ENCODE measurements at regions not wholly inside any gene's neighbourhood (a gene's known extent, or its start where the extent isn't known, plus 50 kb on each side); places are given as distances from the start of the nearest gene placed in this dataset.

- Histone ChIP-seq H3K36me3 (replicated peaks in 1 of 2; ENCODE audit: control insufficient read depth in 1 of 2, insufficient read depth in 2 of 2, low read length in 2 of 2) (no peaks in the 10 kb centered on the region), H3K4me2 (replicated peaks; ENCODE audit: extremely low read depth, low read length, poor library complexity, severe bottlenecking) (no peak overlapping the region), H3K9ac (ENCODE audit: insufficient read depth, low read length, poor library complexity, severe bottlenecking) (no peak overlapping the region), H3K27me3 (ENCODE audit: control insufficient read depth in 2 of 2, insufficient read depth in 2 of 2, low read length in 2 of 2) (no peaks in the 10 kb centered on the region), H4K20me1 (ENCODE audit: insufficient read depth, low read length) (no peaks in the 10 kb centered on the region), H3K4me3 (replicated peaks in 1 of 3; ENCODE audit: low read depth in 2 of 3, low read length in 3 of 3) (no peak overlapping the region), H2AFZ (ENCODE audit: insufficient read depth, low read depth, low read length, poor library complexity, severe bottlenecking) (no peak overlapping the region), H3K27ac (ENCODE audit: low read depth in 1 of 2, low read length in 2 of 2) (no peak overlapping the region), H3K79me2 (ENCODE audit: insufficient read depth, low read length) (no peaks in the 10 kb centered on the region), H3K9me3 (replicated peaks in 1 of 2; ENCODE audit: control insufficient read depth in 1 of 2, insufficient read depth in 1 of 2, low read length in 2 of 2) (peaks cover 10 to 13% of the 10 kb centered on the region in 2 donors), H3K4me1 (ENCODE audit: control insufficient read depth in 1 of 2, insufficient read depth in 2 of 2, low read length in 2 of 2) (no peaks in the 10 kb centered on the region)
- H3K27me3 Mint-ChIP-seq (ENCODE audit: low read depth in 3 of 3): peaks cover 0 to 1% (median 0%) of the 10 kb centered on the region in 3 donors
- peaks cover 0 to 11% (median 4%) of the 10 kb centered on the region in 7 donors for H3K9me3 Mint-ChIP-seq
- no peaks in the 10 kb centered on the region for H3K4me1 Mint-ChIP-seq
- no peaks in the 10 kb centered on the region for H3K36me3 Mint-ChIP-seq
- H3K27ac Mint-ChIP-seq: no peak overlapping the region
- TF ChIP-seq CTCF (IDR thresholded peaks at IDR 0.05): no peak
- DNase-seq: no peak
- intact Hi-C loops (cut with micrococcal nuclease): no loop called here
- H3K4me3 Mint-ChIP-seq: no peak overlapping the region
Observed at GRCh38 chr13:74770361-74770760, 636.2 kb upstream of the KLF12 start.

GRCh38 chr13:74769333-74769732 is 635.1 kb upstream of the KLF12 start:
- Histone ChIP-seq H3K4me2 (replicated peaks; ENCODE audit: extremely low read depth, low read length, poor library complexity, severe bottlenecking) (no peak overlapping the region), H2AFZ (ENCODE audit: insufficient read depth, low read depth, low read length, poor library complexity, severe bottlenecking) (no peak overlapping the region), H3K79me2 (ENCODE audit: insufficient read depth, low read length) (no peaks in the 10 kb centered on the region), H3K27me3 (ENCODE audit: control insufficient read depth in 2 of 2, insufficient read depth in 2 of 2, low read length in 2 of 2) (no peaks in the 10 kb centered on the region), H3K9ac (ENCODE audit: insufficient read depth, low read length, poor library complexity, severe bottlenecking) (no peak overlapping the region), H3K4me1 (ENCODE audit: control insufficient read depth in 1 of 2, insufficient read depth in 2 of 2, low read length in 2 of 2) (no peaks in the 10 kb centered on the region), H3K4me3 (replicated peaks in 1 of 3; ENCODE audit: low read depth in 2 of 3, low read length in 3 of 3) (no peak overlapping the region), H4K20me1 (ENCODE audit: insufficient read depth, low read length) (no peaks in the 10 kb centered on the region), H3K27ac (ENCODE audit: low read depth in 1 of 2, low read length in 2 of 2) (no peak overlapping the region), H3K36me3 (replicated peaks in 1 of 2; ENCODE audit: control insufficient read depth in 1 of 2, insufficient read depth in 2 of 2, low read length in 2 of 2) (no peaks in the 10 kb centered on the region), H3K9me3 (replicated peaks in 1 of 2; ENCODE audit: control insufficient read depth in 1 of 2, insufficient read depth in 1 of 2, low read length in 2 of 2) (peaks cover 6 to 7% of the 10 kb centered on the region in 2 donors)
- H3K4me1 Mint-ChIP-seq: no peaks in the 10 kb centered on the region
- no peaks in the 10 kb centered on the region for H3K36me3 Mint-ChIP-seq
- H3K4me3 Mint-ChIP-seq: no peak overlapping the region
- H3K27ac Mint-ChIP-seq: no peak overlapping the region
- H3K9me3 Mint-ChIP-seq: peaks cover 1 to 11% (median 3%) of the 10 kb centered on the region in 7 donors
- WGBS (ENCODE audit: insufficient coverage): no CpG with 5 or more reads among the region's 2 CpGs
- TF ChIP-seq CTCF (IDR thresholded peaks at IDR 0.05): no peak
- no peak for DNase-seq
- H3K27me3 Mint-ChIP-seq (ENCODE audit: low read depth in 3 of 3): peaks cover 0 to 1% (median 0%) of the 10 kb centered on the region in 3 donors
- intact Hi-C loops (cut with micrococcal nuclease): no loop called here

Data from CD14-positive monocyte (primary cell).